ENCODE measurements at regions not wholly inside any gene's neighbourhood (a gene's known extent, or its start where the extent isn't known, plus 50 kb on each side); places are given as distances from the start of the nearest gene placed in this dataset.
"Not testable (repeated sequence)": the region's sequence is repeated elsewhere in the genome, so short reads cannot be mapped to it uniquely, and the experiment has no call there.

DNA sequence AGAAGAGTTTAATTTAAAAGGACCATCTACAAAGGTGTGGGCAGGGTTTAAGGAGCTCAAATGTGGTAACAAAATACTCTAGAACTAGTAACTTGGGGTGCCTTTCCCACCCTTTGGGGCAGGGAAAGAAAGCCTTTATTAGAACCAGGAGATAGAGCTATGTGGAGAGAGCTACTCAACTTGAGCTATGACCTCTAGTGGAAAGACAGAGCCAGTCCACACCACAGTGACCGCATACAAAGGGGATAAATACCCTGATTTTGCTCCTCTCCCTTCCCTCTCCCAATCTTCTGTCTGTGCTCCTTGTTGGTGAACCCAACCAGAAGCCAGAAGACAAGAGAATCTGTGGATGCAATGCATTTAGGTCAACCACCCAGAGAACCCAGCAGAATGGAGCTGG is 54.4 kb upstream of the JAK1 start:
- no peak for DNase-seq

DNA sequence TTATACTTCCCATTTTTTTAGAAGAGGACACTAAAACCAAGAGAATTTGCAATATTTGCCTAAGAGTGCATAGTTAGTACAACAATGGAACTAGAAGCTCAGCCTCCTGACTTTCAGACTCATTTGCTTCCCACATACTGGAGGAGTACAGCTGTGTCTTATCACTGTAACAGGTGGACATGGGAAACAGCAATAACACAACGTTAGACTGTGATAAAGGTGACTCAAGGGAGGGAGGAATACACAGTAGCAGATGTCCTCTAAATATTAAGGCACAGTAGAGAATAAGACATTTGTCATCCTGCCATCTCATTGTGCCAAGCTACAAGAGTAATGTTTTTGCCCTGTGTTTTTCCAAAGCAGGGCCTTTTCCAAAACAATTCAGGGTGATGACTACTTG is 55.4 kb upstream of the JAK1 start:
- no peak for DNase-seq

DNA sequence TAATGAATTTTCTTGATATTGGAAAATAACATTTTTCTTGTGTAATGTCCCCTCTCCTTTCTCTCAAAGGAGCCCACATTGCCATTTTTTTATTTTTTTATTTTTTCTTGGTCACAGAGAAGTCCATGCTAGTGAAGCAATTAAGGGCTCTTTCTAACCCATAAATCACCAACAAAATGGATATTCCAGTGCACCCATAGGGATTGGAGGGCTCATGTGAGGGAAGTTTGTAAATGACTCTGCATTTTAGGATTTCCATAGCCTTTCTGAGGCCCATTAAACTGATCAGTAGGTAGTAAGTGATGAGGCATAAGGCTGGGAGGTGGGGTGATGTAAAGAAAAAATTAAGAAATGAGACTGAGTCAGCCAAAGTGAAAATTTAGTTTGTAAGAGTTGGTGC is 55.9 kb upstream of the JAK1 start:
- DNase-seq, result no peak

DNA sequence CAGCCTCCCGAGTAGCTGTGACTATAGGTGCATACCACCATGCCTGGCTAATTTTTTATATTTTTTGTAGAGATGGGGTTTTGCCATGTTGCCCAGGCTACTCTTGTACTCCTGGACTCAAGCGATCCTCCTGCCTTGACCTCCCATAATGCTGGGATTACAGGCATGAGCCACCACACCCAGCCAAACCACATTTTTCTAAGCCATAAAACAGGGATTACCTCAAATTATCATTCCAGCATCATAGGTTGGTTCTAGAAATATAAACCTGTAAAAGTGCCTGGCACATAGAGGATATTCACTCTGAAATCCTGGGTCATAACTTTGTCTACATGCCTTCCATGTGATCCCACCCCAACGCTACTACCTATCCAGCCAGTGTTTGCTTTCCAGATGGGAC is 59.4 kb upstream of the JAK1 start:
- DNase-seq, result no peak

DNA sequence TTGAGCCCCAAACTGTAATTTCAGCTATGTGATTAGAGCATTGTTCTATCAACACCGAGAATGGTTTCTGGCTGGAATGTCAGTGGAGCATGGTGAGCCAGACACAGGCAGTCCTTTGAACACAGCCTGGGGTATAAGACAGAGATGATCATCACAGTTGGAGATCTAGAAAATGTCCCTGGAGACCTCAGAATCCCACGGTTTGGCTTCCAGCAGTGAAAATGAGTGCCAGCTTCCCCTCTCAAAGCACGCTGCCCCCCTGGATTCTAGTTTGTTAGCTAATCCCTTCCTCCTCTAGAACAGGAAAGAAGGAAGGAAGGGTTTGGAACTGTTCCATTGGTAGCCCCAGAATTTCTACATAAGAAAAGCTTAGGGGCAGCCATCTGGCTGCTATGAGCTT is 59.9 kb upstream of the JAK1 start:
- DNase-seq, result no peak

DNA sequence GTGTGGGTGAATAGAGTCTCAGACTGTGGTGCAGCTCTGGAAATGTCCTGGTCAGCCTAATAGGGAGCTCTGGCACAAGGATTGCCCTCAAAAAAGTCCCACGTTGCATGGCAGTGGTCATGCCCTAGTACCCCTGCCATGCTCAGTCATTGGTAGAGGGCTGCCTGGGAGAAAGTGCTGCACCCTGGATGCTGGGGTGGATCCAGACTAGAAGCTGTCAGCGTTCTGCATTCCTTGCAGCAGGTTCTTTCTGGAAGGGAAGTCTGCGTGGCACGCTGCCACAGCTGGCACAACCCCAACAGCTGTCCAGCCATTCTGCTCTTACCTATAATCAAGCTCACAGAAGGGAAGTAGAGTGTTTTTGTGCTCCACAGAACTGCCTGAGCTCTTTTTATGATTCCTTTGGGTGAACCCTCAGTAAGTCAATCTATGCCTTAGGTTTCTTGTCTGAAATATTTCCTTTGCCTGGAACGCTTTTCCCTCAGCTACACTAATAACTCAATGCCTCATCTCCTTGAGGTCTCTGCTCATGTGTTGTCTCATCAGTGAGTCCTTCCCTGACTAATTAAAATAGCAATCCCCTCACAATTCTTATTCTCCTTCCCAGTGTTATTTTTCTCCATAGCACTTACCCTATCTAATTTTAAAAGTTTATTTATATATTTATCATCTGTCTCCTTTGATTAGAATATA is 61.5 kb upstream of the JAK1 start:
- DNase-seq, result no peak

DNA sequence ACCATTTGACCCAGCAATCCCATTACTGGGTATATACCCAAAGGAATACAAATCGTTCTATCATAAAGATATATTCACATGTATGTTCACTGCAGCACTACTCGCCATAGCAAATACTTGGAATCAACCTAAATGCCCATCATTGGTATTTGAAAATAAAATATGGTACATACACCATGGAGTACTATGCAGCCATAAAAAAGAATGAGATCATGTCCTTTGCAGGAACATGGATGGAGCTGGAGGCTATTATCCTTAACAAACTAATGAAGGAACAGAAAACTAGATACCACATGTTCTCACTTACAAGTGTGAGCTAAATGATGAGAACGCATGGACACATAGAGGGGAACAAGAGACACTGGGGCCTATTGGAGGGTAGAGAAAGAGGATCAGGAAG is 63.1 kb upstream of the JAK1 start:
- not testable (repeated sequence) for DNase-seq

DNA sequence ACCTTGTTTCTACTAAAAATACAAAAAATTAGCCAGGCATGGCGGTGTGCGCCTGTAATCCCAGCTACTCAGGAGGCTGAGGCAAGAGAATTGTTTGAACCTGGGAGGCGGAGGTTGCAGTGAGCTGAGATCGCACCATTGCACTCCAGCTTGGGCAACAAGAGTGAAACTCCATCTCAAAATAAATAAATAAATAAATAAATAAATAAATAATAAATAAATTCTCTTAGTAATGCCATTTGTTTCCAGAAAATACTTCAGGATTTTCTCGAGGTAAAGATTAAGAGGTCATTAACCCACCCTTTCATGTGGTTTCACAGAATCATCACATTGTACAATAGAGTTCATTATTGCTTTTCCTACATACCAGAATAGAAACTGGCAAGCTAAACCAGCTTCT is 68.5 kb upstream of the JAK1 start:
- not testable (repeated sequence) for DNase-seq

DNA sequence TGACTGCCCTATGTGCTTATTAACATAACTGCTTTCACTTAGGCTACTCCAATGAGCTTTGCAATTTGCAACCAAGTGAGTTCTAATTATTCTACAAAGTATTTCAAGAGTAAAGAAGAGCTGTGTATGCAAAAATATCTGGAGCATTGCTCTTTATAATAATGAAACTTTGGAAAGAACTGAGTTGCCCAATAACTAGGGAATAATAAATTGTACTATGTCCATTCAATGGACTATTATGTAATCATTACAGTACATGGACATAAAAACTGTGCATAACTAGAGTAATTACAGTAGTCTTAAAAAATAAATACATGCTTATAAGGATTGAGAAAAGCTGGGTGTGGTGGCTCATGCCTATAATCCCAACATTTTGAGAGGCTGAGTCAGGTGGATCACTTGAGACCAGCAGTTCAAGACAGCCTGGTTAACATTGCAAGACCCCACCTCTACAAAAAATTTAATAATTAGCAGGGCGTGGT is 70.3 kb upstream of the JAK1 start:
- DNase-seq, result no peak

DNA sequence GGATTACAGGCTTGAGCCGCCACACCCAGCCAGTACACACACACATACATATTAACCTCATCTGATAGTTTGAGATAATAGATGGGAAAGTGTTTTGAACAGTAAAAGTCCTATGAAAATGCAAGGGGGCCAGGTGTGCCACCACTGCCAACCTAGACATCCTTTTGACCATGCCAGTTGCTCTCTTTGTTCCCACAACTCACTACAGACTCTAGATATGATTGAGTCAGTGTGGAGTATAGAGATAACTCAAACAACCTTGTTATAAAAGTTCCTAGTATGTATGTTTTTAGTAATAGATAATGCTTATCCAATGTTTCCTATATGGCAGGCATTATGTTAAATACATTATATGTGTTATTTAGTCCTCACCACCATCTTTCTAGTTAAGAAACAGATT is 72.7 kb upstream of the JAK1 start:
- DNase-seq, result no peak

DNA sequence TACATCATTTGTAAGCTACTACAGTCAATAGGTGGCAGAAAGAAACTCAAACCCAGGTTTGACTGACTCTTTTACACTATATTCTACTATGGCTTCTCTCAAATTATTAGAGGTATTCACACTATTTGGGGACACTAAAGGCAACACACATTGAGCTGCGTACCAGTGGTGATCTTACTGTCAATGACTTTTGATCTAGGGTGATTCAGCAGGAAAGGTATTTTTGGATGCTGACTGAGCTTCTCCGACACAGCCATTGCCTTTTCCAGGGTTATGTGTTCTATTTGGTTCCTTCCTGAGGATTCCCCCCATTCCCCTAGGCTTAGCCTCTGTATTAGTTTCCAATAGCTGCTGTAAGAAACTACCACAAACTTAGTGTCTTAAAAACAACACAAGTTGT is 73.2 kb upstream of the JAK1 start:
- DNase-seq, result no peak

DNA sequence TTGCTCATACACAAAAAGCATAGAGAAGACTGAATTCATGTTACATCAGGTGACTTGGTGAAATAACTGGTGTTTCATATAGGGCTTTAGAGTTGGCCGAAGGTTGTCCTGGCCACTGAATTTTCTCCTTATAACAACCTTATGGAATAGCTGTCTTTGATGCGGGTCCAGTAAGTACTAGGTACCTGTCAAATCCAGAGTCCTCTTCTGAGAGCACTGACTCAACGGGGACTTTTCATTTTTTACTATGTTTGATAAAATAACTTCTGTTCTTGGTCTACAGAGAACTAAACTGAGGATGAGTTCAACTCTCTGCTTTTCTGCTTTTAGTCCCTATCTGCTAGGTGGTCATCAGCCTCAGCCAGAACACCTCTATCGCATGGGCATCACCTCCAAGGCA is 76.1 kb upstream of the JAK1 start:
- no peak for DNase-seq

DNA sequence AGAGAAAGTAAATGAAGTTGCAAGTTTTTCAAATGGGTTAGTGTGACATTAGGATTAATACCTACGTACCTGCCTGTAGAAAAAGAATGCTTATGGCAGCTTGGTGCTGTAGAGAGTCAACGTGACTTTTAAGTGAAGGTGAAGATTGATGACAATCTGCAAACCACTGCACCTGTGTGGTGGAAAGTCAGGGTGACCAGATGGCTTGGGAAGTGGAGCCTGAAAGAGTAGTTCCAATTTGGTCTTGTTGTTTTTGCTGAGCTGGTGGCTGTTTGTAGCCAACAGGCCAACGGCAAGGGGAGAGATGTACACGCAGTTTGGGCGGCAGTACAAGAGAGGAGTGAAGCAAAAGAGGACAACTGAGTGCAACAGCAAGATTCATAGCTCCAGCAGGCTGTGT is 78.1 kb upstream of the JAK1 start:
- DNase-seq, result no peak

DNA sequence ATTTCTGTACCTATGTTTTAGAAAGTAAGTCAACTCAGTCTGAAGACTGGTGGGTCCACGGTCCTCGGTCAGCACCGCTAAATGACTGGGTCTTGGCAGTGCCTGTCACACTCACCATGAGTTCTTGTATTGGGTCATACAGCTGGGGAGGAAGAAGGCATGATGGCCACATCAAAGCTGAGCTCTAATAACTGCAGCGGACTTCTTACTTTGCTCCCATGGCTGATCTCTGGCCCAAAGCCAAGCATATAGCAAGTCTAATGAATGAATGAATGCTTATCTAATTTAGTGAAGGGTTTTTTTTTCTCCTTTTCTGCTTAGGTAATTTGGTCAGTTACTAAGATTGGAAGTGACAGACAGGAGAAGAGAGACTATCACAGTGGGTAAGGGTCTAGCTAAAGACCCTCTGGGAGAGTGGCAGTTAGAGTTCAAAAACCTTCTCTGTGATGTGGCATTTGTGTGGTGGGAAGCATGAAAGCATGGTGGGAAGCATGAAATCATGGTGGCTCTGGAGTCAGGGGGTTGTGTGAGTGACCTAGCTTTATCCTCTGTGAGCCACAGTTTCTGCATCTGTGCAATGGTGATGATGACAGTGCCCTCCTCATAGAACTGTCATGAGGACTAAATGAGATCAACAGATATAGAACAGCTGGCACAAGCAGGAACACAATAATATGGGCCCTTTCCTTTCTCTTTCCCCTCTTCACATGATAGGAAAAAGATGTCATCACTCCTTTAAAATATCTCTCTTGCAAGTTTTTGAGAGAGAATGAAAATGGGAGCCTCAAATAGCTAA is 78.9 kb upstream of the JAK1 start:
- no peak for DNase-seq

DNA sequence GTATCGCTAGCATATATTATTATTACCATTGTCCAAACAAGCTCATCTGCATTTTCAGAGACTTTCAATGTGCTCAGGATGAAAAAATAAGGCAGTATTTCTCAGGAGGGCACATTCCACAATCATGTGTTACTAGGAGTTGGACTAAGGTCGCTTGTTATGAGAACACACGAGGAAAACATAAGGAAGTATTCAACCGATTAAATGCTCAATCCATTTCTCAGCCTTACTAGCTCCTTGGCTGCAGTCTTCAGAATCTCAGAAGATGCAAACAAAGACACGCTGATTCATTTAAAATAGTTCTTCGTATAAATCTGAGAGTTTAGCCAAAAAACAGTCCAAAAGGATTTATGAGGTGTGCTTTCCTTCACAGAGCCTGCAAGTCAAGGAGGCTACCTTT is 82.0 kb upstream of the JAK1 start:
- no peak for DNase-seq

DNA sequence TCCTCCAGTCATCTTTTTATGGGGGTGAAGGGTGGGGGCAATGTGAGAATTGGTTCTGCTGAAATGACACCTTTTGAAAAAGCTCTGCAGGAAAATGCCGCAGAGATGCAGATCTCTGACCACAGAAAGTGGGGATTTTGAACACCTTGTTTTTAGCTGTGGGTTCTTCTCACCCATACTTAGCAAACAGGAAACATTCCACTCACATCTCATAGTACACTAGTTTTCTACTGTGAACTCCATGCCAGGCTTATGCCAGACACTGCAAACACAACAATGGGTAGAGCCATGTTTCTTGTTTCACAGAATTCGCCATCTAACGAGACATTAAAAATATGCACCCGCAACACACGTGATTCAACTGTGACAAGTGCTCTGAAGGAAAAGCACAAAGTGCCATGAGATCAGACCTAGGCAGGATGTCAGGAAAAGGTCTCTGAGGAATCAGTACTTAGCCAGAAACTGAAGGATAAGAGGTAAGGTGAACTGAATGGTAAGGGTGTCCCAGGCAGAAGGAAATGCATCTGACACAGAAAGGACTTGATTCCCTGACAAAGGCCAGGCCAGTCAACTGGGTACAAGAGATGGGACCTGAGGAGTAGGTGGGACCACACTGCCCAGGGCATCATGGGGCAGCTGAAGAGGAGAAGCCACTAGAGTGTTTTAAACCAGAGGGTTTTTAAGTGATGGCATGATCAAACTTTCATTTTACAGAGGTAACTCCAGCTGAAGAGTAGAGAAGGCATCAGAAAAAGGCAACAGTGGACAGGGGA is 83.8 kb upstream of the JAK1 start:
- DNase-seq, result no peak

DNA sequence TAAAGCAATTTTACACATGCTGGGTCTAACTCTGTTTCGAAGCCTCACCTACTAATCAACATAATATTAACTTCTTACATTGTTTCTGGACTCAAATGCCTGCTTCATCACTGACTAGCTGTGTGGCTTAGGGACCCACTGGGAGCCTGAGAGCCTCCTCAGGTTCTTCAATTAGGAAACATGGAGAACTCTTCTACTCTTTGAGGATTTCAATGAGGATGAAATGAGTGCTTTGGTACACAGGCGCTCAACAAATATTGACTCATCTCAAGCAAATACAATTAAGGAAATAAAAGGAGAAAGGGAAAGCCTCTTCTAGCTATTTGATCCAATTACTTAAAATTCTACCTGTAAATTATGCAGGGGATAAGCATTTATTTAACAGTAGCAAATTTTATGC is 84.4 kb upstream of the JAK1 start:
- peak; percentile 64 for DNase-seq

DNA sequence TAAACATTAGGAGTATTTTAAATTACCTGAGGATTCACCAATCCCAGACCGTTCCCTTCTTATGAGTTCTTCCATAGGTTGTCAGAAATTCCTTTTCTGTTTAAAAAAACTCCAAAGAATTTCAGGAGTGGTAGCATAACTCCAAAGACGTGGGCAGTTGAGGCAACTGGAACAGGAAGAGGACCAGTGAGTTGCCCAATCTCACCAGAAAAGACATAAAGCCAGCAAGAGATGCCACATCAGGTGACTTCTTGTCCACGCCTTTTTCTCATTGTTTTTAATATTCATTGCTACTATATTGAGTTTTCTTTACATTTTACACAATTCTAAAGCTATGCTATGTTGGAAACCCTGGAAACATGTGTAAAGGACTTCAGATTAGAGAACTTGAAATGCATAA is 88.1 kb upstream of the JAK1 start:
- DNase-seq, result no peak

DNA sequence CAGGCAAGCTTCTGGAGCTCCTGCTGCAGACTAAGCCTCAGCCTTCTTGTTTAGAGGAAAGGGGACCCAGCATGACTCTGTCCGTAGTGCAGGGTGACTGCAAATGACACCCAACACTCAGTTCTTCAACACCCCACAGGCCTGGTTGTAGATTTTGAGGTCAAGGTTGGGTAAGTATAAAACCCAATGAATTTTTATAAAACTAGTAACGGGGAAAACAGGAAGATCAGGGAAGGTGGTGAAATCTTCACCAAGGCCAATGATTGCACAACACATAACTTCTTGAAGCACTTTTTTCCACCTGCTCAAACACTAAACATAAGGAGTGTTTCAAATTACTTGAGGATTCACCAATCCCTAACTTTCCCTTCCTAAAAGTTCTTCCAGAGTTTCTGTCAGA is 89.4 kb upstream of the JAK1 start:
- no peak for DNase-seq

DNA sequence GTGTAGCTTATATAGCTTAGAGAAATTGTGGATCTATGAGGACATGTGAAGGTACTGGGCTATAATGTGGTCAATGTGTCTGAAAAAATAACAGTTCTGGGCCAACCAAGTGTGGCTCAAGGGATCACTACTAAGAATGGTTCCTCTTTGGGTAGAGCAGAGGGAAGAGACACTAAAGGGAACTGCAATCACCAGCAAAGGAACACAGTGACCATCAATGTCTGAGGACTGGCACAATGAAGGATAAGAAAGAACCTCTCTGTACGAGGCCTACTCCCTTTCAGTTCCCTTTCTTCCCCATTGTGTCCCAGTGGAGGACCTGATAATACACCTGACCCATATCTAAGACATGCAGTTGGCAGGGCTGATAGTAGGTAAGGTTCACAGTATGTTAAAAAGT is 89.9 kb upstream of the JAK1 start:
- no peak for DNase-seq

DNA sequence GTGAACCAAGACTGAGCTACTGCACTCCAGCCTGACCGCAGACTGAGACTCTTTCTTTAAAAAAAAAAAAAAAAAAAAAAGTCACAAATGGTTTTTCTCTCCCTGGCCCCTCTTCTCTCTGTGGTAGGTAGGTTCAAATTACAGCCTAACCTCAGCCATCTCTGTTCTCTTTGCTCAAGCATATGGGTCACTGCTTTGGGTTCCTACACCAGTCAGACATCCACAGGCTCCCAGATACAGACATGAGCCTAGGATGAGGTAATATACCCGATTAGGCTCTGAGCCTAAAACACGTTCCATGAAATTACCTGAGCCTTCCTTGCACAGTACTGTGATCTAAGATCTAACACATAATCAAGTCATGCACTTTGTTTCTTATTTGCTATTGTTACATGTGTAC is 90.5 kb upstream of the JAK1 start:
- DNase-seq, result no peak

DNA sequence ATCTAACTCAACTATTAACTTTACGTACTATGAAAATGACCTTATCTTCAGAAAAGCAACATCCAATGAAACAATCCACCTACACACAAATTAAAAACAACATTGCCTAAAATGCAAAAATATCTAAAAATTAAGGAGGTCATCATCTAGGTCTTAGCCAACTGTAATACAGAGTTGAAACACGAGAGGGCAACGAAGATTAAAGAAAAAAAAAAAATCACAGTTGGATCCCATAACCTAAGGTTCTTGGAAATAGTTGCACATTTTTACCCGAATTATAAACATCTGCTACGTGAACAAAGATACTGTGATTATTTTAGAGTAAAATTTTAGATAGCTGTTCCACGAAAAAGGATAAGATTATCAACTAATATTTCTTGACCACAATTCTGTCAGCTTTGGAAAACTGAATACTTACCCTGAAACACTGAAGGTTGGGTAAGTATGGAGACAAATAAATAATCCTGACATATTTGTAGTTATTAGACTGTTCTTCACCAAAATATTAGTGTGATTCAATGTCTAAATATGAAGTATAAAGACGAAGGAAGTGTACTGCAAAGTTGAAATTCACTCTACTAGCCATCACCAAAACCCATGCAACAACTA is 88.0 kb upstream of the AK4 start:
- DNase-seq, result no peak

DNA sequence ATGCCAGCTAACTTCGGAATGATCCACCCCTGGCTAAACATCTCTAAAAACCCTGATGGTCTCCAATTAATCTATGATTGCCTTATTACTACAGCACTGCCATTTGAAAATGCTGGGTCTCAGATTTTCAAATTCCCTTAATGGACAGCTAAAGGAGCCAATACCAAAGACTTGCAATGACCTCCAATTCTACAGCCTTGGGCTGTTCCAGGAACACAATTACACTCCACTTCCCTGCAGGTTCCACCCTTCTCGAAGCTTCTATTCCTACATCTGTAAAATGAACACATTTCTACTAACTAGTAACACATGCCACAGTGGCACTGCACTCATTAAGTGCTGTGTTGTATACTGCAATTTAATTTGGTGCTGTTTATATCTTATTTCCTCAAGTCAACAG is 85.7 kb upstream of the AK4 start:
- DNase-seq, result no peak

DNA sequence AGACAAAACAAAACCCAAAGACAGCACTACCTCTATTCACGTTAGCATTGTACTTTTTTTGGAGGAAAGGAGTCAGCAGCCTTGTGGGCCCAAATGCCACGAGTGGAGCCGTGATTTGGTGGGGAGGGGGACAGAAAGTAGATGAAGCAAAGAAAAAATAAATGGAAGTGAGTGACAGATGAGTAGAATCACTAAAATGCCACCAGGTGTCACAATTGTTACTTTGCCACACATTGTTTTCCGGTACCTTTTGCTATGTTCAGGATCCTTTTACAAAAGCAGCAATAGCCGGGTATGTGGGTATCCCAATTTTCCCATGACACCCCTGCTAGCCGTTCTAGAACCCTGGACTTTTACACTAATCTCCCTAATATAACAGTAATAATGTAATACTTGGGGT is 85.0 kb upstream of the AK4 start:
- DNase-seq, result no peak

Data from NCI-H1436 (cell line).